T-helper 2 cell (primary cell): ENCODE measurements at regions not wholly inside any gene's neighbourhood (a gene's known extent, or its start where the extent isn't known, plus 50 kb on each side); places are given as distances from the start of the nearest gene placed in this dataset.
"Not testable (repeated sequence)": the region's sequence is repeated elsewhere in the genome, so short reads cannot be mapped to it uniquely, and the experiment has no call there.

Source experiments
- DNase-seq, 5 experiments: peaks; one replicate each; pipeline versions ENCODE4 v3.0.0 to v3.0.0-alpha.2; 2012 to 2022

GRCh38 chr9:19931098-19931890 lies 142.5 kb upstream of the SLC24A2 start:
- DNase-seq: no peak

GRCh38 chr9:19927560-19927959 lies 138.7 kb upstream of the SLC24A2 start:
- no peak for DNase-seq

GRCh38 chr9:19926774-19927173 lies 137.9 kb upstream of the SLC24A2 start:
- no peak for DNase-seq

- DNase-seq: peak; percentile 24 to 85 (median 60)
Observed at GRCh38 chr9:19925674-19926503, 137.1 kb upstream of the SLC24A2 start.

- no peak for DNase-seq
Observed at GRCh38 chr9:19924080-19924479, 135.2 kb upstream of the SLC24A2 start.

- DNase-seq: no peak
Observed at GRCh38 chr9:19922476-19923118, 133.8 kb upstream of the SLC24A2 start.

GRCh38 chr9:19920401-19920800 lies 131.6 kb upstream of the SLC24A2 start:
- DNase-seq: no peak

GRCh38 chr9:19918630-19919029 lies 129.8 kb upstream of the SLC24A2 start:
- no peak for DNase-seq

GRCh38 chr9:19914044-19914443 lies 125.2 kb upstream of the SLC24A2 start:
- DNase-seq: no peak

GRCh38 chr9:19913151-19913550 lies 124.3 kb upstream of the SLC24A2 start:
- DNase-seq: no peak

GRCh38 chr9:19903076-19903475 lies 114.2 kb upstream of the SLC24A2 start:
- no peak for DNase-seq

GRCh38 chr9:19901586-19901985 lies 112.7 kb upstream of the SLC24A2 start:
- no peak for DNase-seq

- no peak for DNase-seq
Observed at GRCh38 chr9:19896161-19896560, 107.3 kb upstream of the SLC24A2 start.

GRCh38 chr9:19895578-19895977 lies 106.7 kb upstream of the SLC24A2 start:
- DNase-seq: not testable (repeated sequence)

- DNase-seq: no peak
Observed at GRCh38 chr9:19895006-19895405, 106.2 kb upstream of the SLC24A2 start.

GRCh38 chr9:19885608-19886007 lies 96.8 kb upstream of the SLC24A2 start:
- no peak for DNase-seq

- DNase-seq: no peak
Observed at GRCh38 chr9:19879062-19879461, 90.2 kb upstream of the SLC24A2 start.

- no peak for DNase-seq
Observed at GRCh38 chr9:19876569-19877316, 87.9 kb upstream of the SLC24A2 start.

GRCh38 chr9:19875291-19875920 lies 86.6 kb upstream of the SLC24A2 start:
- no peak for DNase-seq

- DNase-seq: not testable (repeated sequence)
Observed at GRCh38 chr9:19873188-19873587, 84.4 kb upstream of the SLC24A2 start.

GRCh38 chr9:19870988-19871387 lies 82.2 kb upstream of the SLC24A2 start:
- DNase-seq: no peak

- no peak for DNase-seq
Observed at GRCh38 chr9:19840953-19841352, 52.1 kb upstream of the SLC24A2 start.
